Keratinocyte (primary cell): ENCODE measurements at regions not wholly inside any gene's neighbourhood (a gene's known extent, or its start where the extent isn't known, plus 50 kb on each side); places are given as distances from the start of the nearest gene placed in this dataset.

Experiments used
- DNase-seq: peaks from one replicate; pipeline ENCODE4 v3.0.0-alpha.2; 2011; ENCODE audit warnings: low read depth, missing footprints, low spot score
- FAIRE-seq: peaks from 2 replicates; lab custom pipeline; 2011; peaks lifted over from hg19 to GRCh38; lab: Jason Lieb, UNC
- H2AFZ ChIP-seq: 2 replicates; pipeline ENCODE4 v1.6.0; 2012; ENCODE audit warnings: low read length, control low read depth, inconsistent platforms; ENCODE audit not compliant: control insufficient read depth
- H3K27ac ChIP-seq: 2 replicates; pipeline ENCODE4 v1.5.1; 2011; ENCODE audit warnings: low read length; ENCODE audit not compliant: control insufficient read depth, insufficient read depth
- H3K27me3 ChIP-seq: 3 replicates; pipeline ENCODE4 v1.6.0; 2011; ENCODE audit warnings: low read length; ENCODE audit not compliant: control insufficient read depth, insufficient read depth; ENCODE audit errors: extremely low read depth
- H3K36me3 ChIP-seq, 2 experiments: 2 replicates in 1 of 2; 3 replicates in 1 of 2; pipeline ENCODE4 v1.5.1; 2011; ENCODE audit warnings: low read length in 2 of 2, mild to moderate bottlenecking in 1 of 2; ENCODE audit not compliant: control insufficient read depth in 2 of 2, insufficient read depth in 2 of 2; ENCODE audit errors: extremely low read depth in 1 of 2
- H3K4me1 ChIP-seq: 3 replicates; pipeline ENCODE4 v1.5.1; 2011; ENCODE audit warnings: low read length; ENCODE audit not compliant: control insufficient read depth, insufficient read depth; ENCODE audit errors: extremely low read depth
- H3K4me2 ChIP-seq: 3 replicates; pipeline ENCODE4 v1.6.0; 2011; ENCODE audit warnings: low read depth, low read length; ENCODE audit not compliant: control insufficient read depth, insufficient read depth; ENCODE audit errors: extremely low read depth
- H3K4me3 ChIP-seq, 3 experiments: fragments of 200-600 bp in 1 of 3; sonication (generic) in 1 of 3; 2 replicates in 2 of 3; 3 replicates in 1 of 3; pipeline ENCODE4 v1.5.1; 2011 to 2016; ENCODE audit warnings: low read length in 3 of 3, mild to moderate bottlenecking in 3 of 3, control low read depth in 2 of 3, inconsistent platforms in 1 of 3, low read depth in 1 of 3, mixed read lengths in 1 of 3, mixed run types in 1 of 3, moderate library complexity in 1 of 3; ENCODE audit not compliant: control insufficient read depth in 2 of 3, insufficient read depth in 2 of 3; ENCODE audit errors: extremely low read depth in 1 of 3
- H3K79me2 ChIP-seq: 2 replicates; pipeline ENCODE4 v1.6.0; 2012; ENCODE audit warnings: low read length; ENCODE audit not compliant: control insufficient read depth, insufficient read depth
- H3K9ac ChIP-seq: 3 replicates; pipeline ENCODE4 v1.6.0; 2011; ENCODE audit warnings: low read length; ENCODE audit not compliant: control insufficient read depth, insufficient read depth; ENCODE audit errors: extremely low read depth
- H3K9me1 ChIP-seq: 3 replicates; pipeline ENCODE4 v1.6.0; 2011; ENCODE audit warnings: low read length; ENCODE audit not compliant: control insufficient read depth, insufficient read depth; ENCODE audit errors: extremely low read depth
- H3K9me3 ChIP-seq: 2 replicates; pipeline ENCODE4 v1.5.1; 2012; ENCODE audit warnings: low read depth, low read length; ENCODE audit not compliant: control insufficient read depth
- H4K20me1 ChIP-seq: 3 replicates; pipeline ENCODE4 v1.6.0; 2011; ENCODE audit warnings: low read length; ENCODE audit not compliant: control insufficient read depth, insufficient read depth; ENCODE audit errors: extremely low read depth
- CTCF ChIP-seq, 3 experiments: IDR thresholded peaks in 1 of 3; conservative IDR thresholded peaks in 1 of 3; optimal IDR thresholded peaks in 1 of 3; 2 replicates in 2 of 3; 3 replicates in 1 of 3; pipeline versions ENCODE3 to v1.5.1; 2011; ENCODE audit warnings: low read length in 3 of 3, mild to moderate bottlenecking in 3 of 3, moderate library complexity in 2 of 3, control low read depth in 1 of 3, inconsistent platforms in 1 of 3; ENCODE audit not compliant: insufficient read depth in 2 of 3; ENCODE audit errors: extremely low read depth in 1 of 3
- EZH2 ChIP-seq: IDR thresholded peaks from one replicate; pipeline ENCODE4 v1.6.1; 2012; ENCODE audit warnings: inconsistent platforms, mild to moderate bottlenecking, low read length, moderate library complexity
- dilution Hi-C: fragments of 300-500 bp; cut with MboI; formaldehyde crosslinking; loops from one replicate; pipeline ENCODE4 v1.7.0; 2020; ENCODE audit warnings: low sequenced_read_pairs; ENCODE audit not compliant: extremely low pct_ligation_motif_present

- TF ChIP-seq CTCF (optimal IDR thresholded peaks at IDR 0.05 in 1 of 3, IDR thresholded peaks at IDR 0.05 in 1 of 3, conservative IDR thresholded peaks at IDR 0.05 in 1 of 3; ENCODE audit: extremely low read depth in 1 of 3, insufficient read depth in 2 of 3, low read length in 3 of 3) = no peak
- no peak for TF ChIP-seq EZH2
- H3K4me3 ChIP-seq = no peak overlapping the region
- no peaks in the 10 kb centered on the region for H3K27me3 ChIP-seq
- FAIRE-seq (no peak), DNase-seq (no peak)
- no peaks in the 10 kb centered on the region for H3K36me3 ChIP-seq
- H4K20me1 ChIP-seq = no peaks in the 10 kb centered on the region
- no peak overlapping the region for H3K4me2 ChIP-seq
- H2AFZ ChIP-seq = no peak overlapping the region
- H3K4me1 ChIP-seq = peaks cover 39% of the 10 kb centered on the region
- no peak overlapping the region for H3K9ac ChIP-seq
- H3K79me2 ChIP-seq = no peaks in the 10 kb centered on the region
- H3K27ac ChIP-seq = no peak overlapping the region
- dilution Hi-C loops = no loop called here
- H3K9me1 ChIP-seq = no peaks in the 10 kb centered on the region
- H3K9me3 ChIP-seq = no peaks in the 10 kb centered on the region
Observed at GRCh38 chr4:152104901-152105357, 344.1 kb upstream of the GATB start.

GRCh38 chr4:152104356-152104755, 343.5 kb upstream of the GATB start:
- dilution Hi-C loops = no loop called here
- Histone ChIP-seq H3K4me2 (no peak overlapping the region), H3K79me2 (no peaks in the 10 kb centered on the region), H3K27me3 (no peaks in the 10 kb centered on the region), H3K27ac (no peak overlapping the region), H3K4me1 (peaks cover 39% of the 10 kb centered on the region), H3K9ac (no peak overlapping the region), H3K36me3 (no peaks in the 10 kb centered on the region), H3K9me3 (no peaks in the 10 kb centered on the region), H2AFZ (no peak overlapping the region), H3K9me1 (no peaks in the 10 kb centered on the region), H4K20me1 (no peaks in the 10 kb centered on the region), H3K4me3 (no peak overlapping the region)
- DNase-seq (no peak), FAIRE-seq (no peak)
- no peak for TF ChIP-seq EZH2
- TF ChIP-seq CTCF (optimal IDR thresholded peaks at IDR 0.05 in 1 of 3, IDR thresholded peaks at IDR 0.05 in 1 of 3, conservative IDR thresholded peaks at IDR 0.05 in 1 of 3; ENCODE audit: extremely low read depth in 1 of 3, insufficient read depth in 2 of 3, low read length in 3 of 3) = no peak
